PC-9 (cell line): ENCODE measurements at regions not wholly inside any gene's neighbourhood (a gene's known extent, or its start where the extent isn't known, plus 50 kb on each side); places are given as distances from the start of the nearest gene placed in this dataset.

ENCODE experiments used
- EZH2 ChIP-seq: fragments of 200-600 bp; sonication (generic); IDR thresholded peaks from 2 replicates; pipeline ENCODE4 v1.8.0; 2017; ENCODE audit warnings: antibody characterized with exemption, low read depth
- TF ChIP-seq, protein P1 (sequence below): fragments of 200-600 bp; sonication (generic); conservative IDR thresholded peaks from 2 replicates; pipeline ENCODE4 v1.6.1; 2017; ENCODE audit warnings: mixed run types, antibody characterized with exemption, mild to moderate bottlenecking, moderate library complexity

DNA sequence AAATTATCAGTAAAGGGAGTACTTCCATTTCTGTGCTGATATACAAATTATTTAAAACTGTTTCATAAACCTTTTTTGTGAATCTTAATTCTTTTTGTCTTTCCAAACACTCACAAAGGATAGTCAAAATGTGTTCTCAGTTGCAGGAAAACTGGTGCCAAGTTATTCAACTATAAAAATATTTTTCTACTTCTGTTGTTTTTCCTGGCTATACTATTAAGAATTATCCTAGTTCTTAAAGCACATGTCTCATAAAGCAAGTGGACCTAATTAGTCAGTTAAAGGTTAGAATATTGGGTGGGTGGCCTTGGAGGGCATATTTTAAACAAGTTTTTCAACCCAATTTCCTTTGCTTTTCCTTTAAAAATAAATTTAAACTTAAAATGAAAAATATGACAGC lies 1460.3 kb upstream of the SLC10A2 start:
- TF ChIP-seq EZH2, result no peak
- TF ChIP-seq, protein P1, sequence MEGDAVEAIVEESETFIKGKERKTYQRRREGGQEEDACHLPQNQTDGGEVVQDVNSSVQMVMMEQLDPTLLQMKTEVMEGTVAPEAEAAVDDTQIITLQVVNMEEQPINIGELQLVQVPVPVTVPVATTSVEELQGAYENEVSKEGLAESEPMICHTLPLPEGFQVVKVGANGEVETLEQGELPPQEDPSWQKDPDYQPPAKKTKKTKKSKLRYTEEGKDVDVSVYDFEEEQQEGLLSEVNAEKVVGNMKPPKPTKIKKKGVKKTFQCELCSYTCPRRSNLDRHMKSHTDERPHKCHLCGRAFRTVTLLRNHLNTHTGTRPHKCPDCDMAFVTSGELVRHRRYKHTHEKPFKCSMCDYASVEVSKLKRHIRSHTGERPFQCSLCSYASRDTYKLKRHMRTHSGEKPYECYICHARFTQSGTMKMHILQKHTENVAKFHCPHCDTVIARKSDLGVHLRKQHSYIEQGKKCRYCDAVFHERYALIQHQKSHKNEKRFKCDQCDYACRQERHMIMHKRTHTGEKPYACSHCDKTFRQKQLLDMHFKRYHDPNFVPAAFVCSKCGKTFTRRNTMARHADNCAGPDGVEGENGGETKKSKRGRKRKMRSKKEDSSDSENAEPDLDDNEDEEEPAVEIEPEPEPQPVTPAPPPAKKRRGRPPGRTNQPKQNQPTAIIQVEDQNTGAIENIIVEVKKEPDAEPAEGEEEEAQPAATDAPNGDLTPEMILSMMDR, result no peak
